Right kidney (tissue), 1 donor: ENCODE measurements at regions not wholly inside any gene's neighbourhood (a gene's known extent, or its start where the extent isn't known, plus 50 kb on each side); places are given as distances from the start of the nearest gene placed in this dataset.

Experiments
- DNase-seq: peaks from one replicate; pipeline ENCODE4 v3.0.0-alpha.2; 2016

DNA sequence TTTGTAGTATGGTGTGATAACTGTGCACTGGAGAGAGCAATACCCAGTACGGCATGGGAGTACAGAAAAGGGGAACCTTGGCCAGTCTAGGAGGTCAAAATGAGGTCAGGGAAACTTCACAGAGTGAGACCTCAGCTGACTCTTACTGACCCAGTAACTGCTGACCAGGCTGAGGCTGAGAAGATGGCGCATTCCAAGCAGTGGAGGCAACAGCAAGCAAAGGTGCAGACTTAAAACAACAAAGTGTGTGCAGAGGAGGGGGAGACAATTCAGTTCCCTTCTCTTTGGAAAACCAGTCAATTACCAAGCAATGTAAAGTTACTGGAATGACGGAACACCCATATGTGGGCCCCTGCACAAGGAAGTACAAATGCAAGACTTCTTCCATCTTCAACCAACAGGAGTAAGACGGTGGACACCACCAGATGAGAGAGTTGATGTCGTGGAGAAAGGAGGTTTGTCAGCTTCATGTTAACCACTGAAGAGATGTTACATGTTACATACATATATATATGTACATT lies 54.6 kb upstream of the PRDX6 start:
- DNase-seq, result no peak

DNA sequence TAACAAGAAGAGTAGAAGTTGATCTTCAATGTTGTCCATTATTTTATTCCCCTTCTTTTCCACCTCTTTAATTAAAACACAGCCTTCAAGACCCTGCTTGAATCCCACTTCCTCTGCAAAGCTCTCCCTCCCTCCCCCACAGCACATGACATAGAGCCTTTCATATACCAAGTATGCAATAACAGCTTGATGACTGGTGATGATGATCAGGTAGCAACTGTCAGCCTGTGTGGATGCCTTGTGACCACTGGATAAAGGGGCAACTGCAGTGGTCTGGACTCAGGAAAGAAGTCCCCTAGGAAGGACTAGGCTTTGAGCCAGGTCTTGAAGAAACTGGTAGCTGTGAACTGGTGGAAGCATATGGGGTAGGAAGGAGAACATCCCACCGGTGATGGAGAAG lies 53.8 kb upstream of the PRDX6 start:
- no peak for DNase-seq

DNA sequence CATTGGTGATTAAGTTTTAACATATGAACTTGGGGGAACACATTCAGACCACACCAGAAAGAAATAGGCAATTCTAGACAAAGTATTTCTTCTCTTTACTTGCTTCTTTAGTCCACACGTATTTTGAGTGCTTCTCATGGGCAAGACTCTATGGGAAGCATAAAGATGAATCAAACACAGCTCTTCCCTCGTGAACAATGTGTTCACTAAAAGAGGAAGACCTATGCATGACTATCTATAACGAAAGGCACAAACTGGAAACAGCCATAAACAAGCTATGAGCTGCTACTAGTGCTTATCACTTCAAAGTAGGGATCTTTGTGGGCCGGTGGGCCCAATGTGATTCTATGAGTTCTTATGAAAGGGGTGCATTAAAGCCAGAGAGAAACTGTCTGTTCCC lies 53.0 kb upstream of the PRDX6 start:
- DNase-seq, result no peak

DNA sequence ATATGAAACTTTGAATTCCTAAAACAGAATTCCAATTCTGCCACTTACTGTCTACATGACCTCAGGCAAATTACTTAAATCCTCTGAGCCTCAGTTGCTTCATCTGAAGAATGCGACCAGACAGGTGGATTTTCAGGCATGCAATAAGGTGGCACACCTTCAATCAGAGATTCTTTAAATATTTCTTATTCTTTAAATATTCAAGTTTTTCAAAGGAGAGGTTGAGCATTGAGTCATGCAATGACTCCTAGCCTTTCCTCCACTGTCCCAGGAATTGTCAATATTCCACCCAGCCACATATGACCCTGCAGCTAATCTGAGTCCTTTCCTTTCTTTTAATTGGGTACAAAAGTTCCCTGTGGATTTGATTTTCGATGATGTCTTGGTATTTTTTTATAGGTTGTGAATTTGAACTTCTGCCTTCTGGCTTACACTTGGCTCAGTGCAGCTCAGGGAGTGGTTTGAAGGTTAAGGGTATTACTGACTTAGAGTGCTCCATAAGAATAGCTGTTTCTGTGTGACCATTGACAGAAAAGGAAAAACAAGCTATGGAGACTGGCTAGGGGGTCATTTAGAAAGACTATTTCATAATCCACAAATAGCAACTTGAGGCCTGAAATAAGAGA lies 52.2 kb upstream of the PRDX6 start:
- no peak for DNase-seq

- no peak for DNase-seq
These were observed 51.1 kb upstream of the PRDX6 start for GRCh38 chr1:173426057-173426456.

DNA sequence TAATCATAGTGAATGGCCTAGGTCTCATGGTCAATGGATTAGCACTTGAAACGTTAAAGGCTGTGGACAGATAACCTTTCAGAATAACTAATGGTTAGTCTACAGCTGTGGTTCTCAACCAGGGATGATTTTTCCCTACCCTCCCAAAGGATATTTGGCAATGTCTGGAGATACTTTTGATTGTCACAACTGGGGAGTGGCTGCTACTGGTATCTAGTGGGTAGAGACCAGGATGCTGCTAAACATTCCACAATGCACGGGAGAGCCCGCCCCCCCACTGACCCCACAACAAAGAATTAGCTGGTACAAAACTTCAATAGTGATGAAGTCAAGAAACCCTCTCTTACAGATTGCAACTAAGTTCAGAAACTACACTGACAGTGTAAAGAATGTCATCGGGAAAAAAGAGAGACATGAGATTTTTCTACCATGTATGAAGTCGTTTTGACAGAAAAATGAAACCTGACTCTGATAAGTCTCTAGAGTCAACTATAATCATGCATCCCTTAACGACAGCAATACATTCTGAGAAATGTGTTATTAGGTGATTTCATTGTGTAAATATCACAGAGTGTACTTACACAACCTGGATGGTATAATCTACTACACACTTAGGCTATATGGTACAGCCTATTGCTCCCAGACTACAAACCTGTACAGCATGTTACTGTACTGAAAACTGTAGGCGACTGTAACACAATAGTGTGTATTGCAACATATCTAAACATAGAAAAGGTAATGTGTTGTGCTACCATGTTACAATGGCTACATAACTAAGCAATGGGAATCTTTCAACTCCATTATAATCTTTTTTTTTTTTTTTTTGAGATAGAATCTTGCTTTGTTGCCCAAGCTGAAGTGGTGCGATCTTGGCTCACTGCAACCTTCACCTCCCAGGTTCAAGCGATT lies 49.7 kb upstream of the PRDX6 start:
- no peak for DNase-seq
